Thoracic aorta (tissue), 2 donors: ENCODE measurements at regions not wholly inside any gene's neighbourhood (a gene's known extent, or its start where the extent isn't known, plus 50 kb on each side); places are given as distances from the start of the nearest gene placed in this dataset.
"Not testable (repeated sequence)": the region's sequence is repeated elsewhere in the genome, so short reads cannot be mapped to it uniquely, and the experiment has no call there.

ENCODE experiments used
- ATAC-seq: fragments of 150-250 bp; one replicate; pipeline ENCODE4 v1.8.0; 2017; ENCODE audit warnings: low read depth; ENCODE audit not compliant: insufficient number of reproducible peaks, low FRiP score
- DNase-seq: peaks from one replicate; pipeline ENCODE4 v3.0.0-alpha.2; 2020; ENCODE audit warnings: low spot score
- H3K27ac ChIP-seq, 2 donors: fragments of 200-600 bp; sonication (generic); 1 replicate in 1 of 2; 2 replicates in 1 of 2; pipeline ENCODE4 v1.5.1; 2016; ENCODE audit warnings: mild to moderate bottlenecking in 2 of 2, moderate library complexity in 2 of 2
- H3K27me3 ChIP-seq: fragments of 200-600 bp; sonication (generic); replicated peaks from 2 replicates; pipeline ENCODE4 v1.6.0; 2016; ENCODE audit warnings: mild to moderate bottlenecking; ENCODE audit not compliant: insufficient read depth
- H3K36me3 ChIP-seq: fragments of 200-600 bp; sonication (generic); one replicate; pipeline ENCODE4 v1.5.1; 2016
- H3K4me1 ChIP-seq, 2 donors: fragments of 200-600 bp; sonication (generic); 1 replicate in 1 of 2; 2 replicates in 1 of 2; pipeline versions ENCODE4 v1.5.1 to v1.6.0; 2016; ENCODE audit warnings: low read depth in 2 of 2, mild to moderate bottlenecking in 1 of 2; ENCODE audit not compliant: control insufficient read depth in 1 of 2
- H3K4me3 ChIP-seq: fragments of 200-600 bp; sonication (generic); 2 replicates; pipeline ENCODE4 v1.5.1; 2016; ENCODE audit warnings: mild to moderate bottlenecking
- H3K9me3 ChIP-seq: fragments of 200-600 bp; sonication (generic); 2 replicates; pipeline ENCODE4 v1.5.1; 2016
- CTCF ChIP-seq: fragments of 200-600 bp; sonication (generic); IDR thresholded peaks from one replicate; pipeline ENCODE4 v1.5.1; 2019; ENCODE audit warnings: antibody characterized with exemption

GRCh38 chr6:78528926-78529325 lies 338.4 kb upstream of the IRAK1BP1 start:
- no peak for TF ChIP-seq CTCF
- no peaks in the 10 kb centered on the region for H3K9me3 ChIP-seq
- no peaks in the 10 kb centered on the region for H3K36me3 ChIP-seq
- H3K27ac ChIP-seq: no peak overlapping the region
- H3K4me3 ChIP-seq: no peak overlapping the region
- no peaks in the 10 kb centered on the region for H3K27me3 ChIP-seq
- DNase-seq (no peak), ATAC-seq (no peak)
- peaks cover 2 to 15% of the 10 kb centered on the region in 2 donors for H3K4me1 ChIP-seq

- H3K4me1 ChIP-seq: peaks cover 3 to 13% of the 10 kb centered on the region in 2 donors
- no peak overlapping the region for H3K4me3 ChIP-seq
- DNase-seq (no peak), ATAC-seq (no peak)
- H3K27ac ChIP-seq: no peak overlapping the region
- no peaks in the 10 kb centered on the region for H3K9me3 ChIP-seq
- H3K27me3 ChIP-seq: no peaks in the 10 kb centered on the region
- TF ChIP-seq CTCF: no peak
- no peaks in the 10 kb centered on the region for H3K36me3 ChIP-seq
Observed at GRCh38 chr6:78530208-78530607, 337.1 kb upstream of the IRAK1BP1 start.

GRCh38 chr6:78533426-78533825 lies 333.9 kb upstream of the IRAK1BP1 start:
- peaks cover 0 to 3% of the 10 kb centered on the region in 2 donors for H3K4me1 ChIP-seq
- DNase-seq (no peak), ATAC-seq (no peak)
- no peaks in the 10 kb centered on the region for H3K27me3 ChIP-seq
- H3K4me3 ChIP-seq: peak overlapping the region; percentile 11
- H3K36me3 ChIP-seq: no peaks in the 10 kb centered on the region
- no peak overlapping the region for H3K27ac ChIP-seq
- TF ChIP-seq CTCF: no peak
- no peaks in the 10 kb centered on the region for H3K9me3 ChIP-seq

GRCh38 chr6:78533876-78534275 lies 333.5 kb upstream of the IRAK1BP1 start:
- TF ChIP-seq CTCF: no peak
- no peak for ATAC-seq
- H3K4me3 ChIP-seq: no peak overlapping the region

GRCh38 chr6:78538002-78538401 lies 329.3 kb upstream of the IRAK1BP1 start:
- H3K4me1 ChIP-seq: peaks cover 0 to 3% of the 10 kb centered on the region in 2 donors
- no peaks in the 10 kb centered on the region for H3K9me3 ChIP-seq
- no peak for TF ChIP-seq CTCF
- H3K27ac ChIP-seq: no peak overlapping the region
- ATAC-seq: no peak
- H3K36me3 ChIP-seq: no peaks in the 10 kb centered on the region
- H3K27me3 ChIP-seq: no peaks in the 10 kb centered on the region
- no peak for DNase-seq
- H3K4me3 ChIP-seq: no peak overlapping the region

More at GRCh38 chr6:78533876-78534275, 333.5 kb upstream of the IRAK1BP1 start:
- H3K36me3 ChIP-seq: no peaks in the 10 kb centered on the region
- no peak for DNase-seq
- H3K27ac ChIP-seq: no peak overlapping the region
- H3K27me3 ChIP-seq: no peaks in the 10 kb centered on the region
- H3K4me1 ChIP-seq: peaks cover 0 to 3% of the 10 kb centered on the region in 2 donors
- no peaks in the 10 kb centered on the region for H3K9me3 ChIP-seq

GRCh38 chr6:78547636-78548035 lies 319.7 kb upstream of the IRAK1BP1 start:
- not testable (repeated sequence) for ATAC-seq, H3K27me3 ChIP-seq

More at GRCh38 chr6:78547636-78548035, 319.7 kb upstream of the IRAK1BP1 start:
- not testable (repeated sequence) for H3K27ac ChIP-seq, H3K4me1 ChIP-seq, H3K9me3 ChIP-seq, H3K36me3 ChIP-seq, DNase-seq, H3K4me3 ChIP-seq
